T-helper 2 cell treated with Interferon-gamma antibody and Interleukin-4, amounts not matched to agents 5 μg/mL and 100 μg/mL, for 36 hours (primary cell): ENCODE measurements at regions not wholly inside any gene's neighbourhood (a gene's known extent, or its start where the extent isn't known, plus 50 kb on each side); places are given as distances from the start of the nearest gene placed in this dataset.
"Not testable (repeated sequence)": the region's sequence is repeated elsewhere in the genome, so short reads cannot be mapped to it uniquely, and the experiment has no call there.

Source experiments
- DNase-seq: peaks from one replicate; pipeline ENCODE4 v3.0.0; 2021; ENCODE audit warnings: low spot score
- H3K27ac Mint-ChIP-seq: one replicate; pipeline ENCODE4 v1.8.0; 2021; ENCODE audit warnings: mild to moderate bottlenecking, mixed read lengths
- H3K27me3 Mint-ChIP-seq: one replicate; pipeline ENCODE4 v1.8.0; 2021; ENCODE audit warnings: low read depth, mixed read lengths
- H3K36me3 Mint-ChIP-seq: one replicate; pipeline ENCODE4 v1.8.0; 2021; ENCODE audit warnings: low read depth, mixed read lengths
- H3K4me1 Mint-ChIP-seq: one replicate; pipeline ENCODE4 v1.8.0; 2021; ENCODE audit warnings: low read depth, mixed read lengths
- H3K4me3 Mint-ChIP-seq: one replicate; pipeline ENCODE4 v1.8.0; 2022; ENCODE audit warnings: mild to moderate bottlenecking, moderate library complexity, mixed read lengths
- H3K9me3 Mint-ChIP-seq: one replicate; pipeline ENCODE4 v1.8.0; 2021; ENCODE audit warnings: mixed read lengths

GRCh38 chr20:5492937-5493336 lies 117.9 kb downstream of the GPCPD1 start:
- peaks cover 5% of the 10 kb centered on the region for H3K4me1 Mint-ChIP-seq
- H3K27me3 Mint-ChIP-seq = peaks cover 24% of the 10 kb centered on the region
- no peaks in the 10 kb centered on the region for H3K9me3 Mint-ChIP-seq
- H3K36me3 Mint-ChIP-seq = no peaks in the 10 kb centered on the region
- no peak for DNase-seq
- no peak overlapping the region for H3K27ac Mint-ChIP-seq
- H3K4me3 Mint-ChIP-seq = no peak overlapping the region

DNA sequence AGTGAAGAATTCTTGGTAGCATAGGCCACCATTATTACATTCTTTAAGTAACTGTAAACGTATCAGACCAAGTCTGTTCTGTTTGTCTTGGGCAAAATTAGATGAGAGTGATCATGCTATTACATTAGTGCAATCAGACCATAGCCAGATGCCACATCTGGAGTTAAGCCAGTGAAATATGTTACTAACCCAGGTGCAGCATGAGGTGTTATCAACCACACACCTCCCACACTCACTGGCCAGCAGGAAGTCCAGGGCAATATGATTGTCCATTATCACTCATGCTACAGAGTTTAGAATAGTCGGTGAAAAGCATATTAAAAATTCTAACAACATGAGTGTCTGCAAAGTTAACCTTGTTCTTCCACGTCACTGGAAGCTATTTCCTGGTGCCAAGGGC lies 119.4 kb downstream of the GPCPD1 start:
- no peak overlapping the region for H3K27ac Mint-ChIP-seq
- no peaks in the 10 kb centered on the region for H3K9me3 Mint-ChIP-seq
- DNase-seq = no peak
- H3K36me3 Mint-ChIP-seq = no peaks in the 10 kb centered on the region
- no peak overlapping the region for H3K4me3 Mint-ChIP-seq
- peaks cover 12% of the 10 kb centered on the region for H3K4me1 Mint-ChIP-seq
- H3K27me3 Mint-ChIP-seq = peaks cover 32% of the 10 kb centered on the region

DNA sequence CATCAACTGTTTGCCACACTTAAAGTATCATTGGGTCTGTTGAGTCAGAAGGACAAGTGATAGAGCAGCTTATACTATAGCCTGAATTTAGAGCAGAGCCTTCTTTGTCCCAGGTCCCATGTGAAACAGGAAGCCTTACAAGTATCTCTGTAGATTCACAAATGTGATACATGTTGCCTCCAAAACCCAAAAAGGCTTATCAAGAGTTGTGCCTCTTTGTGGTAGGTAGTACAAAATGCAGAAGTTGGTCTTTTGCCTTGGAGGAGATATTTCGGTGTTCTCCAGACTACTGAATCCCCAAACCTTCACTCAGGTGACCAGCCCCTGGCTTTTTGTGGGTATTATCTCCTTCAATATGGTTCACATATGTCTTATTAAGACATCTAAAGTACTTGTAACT lies 121.2 kb downstream of the GPCPD1 start:
- H3K27me3 Mint-ChIP-seq = peaks cover 31% of the 10 kb centered on the region
- H3K36me3 Mint-ChIP-seq = no peaks in the 10 kb centered on the region
- H3K9me3 Mint-ChIP-seq = no peaks in the 10 kb centered on the region
- no peak overlapping the region for H3K27ac Mint-ChIP-seq
- DNase-seq = no peak
- H3K4me3 Mint-ChIP-seq = no peak overlapping the region
- peaks cover 12% of the 10 kb centered on the region for H3K4me1 Mint-ChIP-seq

- Mint-ChIP-seq H3K27me3 (peaks cover 31% of the 10 kb centered on the region), H3K4me1 (peaks cover 12% of the 10 kb centered on the region), H3K36me3 (no peaks in the 10 kb centered on the region), H3K27ac (no peak overlapping the region), H3K4me3 (no peak overlapping the region), H3K9me3 (no peaks in the 10 kb centered on the region)
- DNase-seq = no peak
These were observed 122.0 kb downstream of the GPCPD1 start for GRCh38 chr20:5488823-5489222.

DNA sequence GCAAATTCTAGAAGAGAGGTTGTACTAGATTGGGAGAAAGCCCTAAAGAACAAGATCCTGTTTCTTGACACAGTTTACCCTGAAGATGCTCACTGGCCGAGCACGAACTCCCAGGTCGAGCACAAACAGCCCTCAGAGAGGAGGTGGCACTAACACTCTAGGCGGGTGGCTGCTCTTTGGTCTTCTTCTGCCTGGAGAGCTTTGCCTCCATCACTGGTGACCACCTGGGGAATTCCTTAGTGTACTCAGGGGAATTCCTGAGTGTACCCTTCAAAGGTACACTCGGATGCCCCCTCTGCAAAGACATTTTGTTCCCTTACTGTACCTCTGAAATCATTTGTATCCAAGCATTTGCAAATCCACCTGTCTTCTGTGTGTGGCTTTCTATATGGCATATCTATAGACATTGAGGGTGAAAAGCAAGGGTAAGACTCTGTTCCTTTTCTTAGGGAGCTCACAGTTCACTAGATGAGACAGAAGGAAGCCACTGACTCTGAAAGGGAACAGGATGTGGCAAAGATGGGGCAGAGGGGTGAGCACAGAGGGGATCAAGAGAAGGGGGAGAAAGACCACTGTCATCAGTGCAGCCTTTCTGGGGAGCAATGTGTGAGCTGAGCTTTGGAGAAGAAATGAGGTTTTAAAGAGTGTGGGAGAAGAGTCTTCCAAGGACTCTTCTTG lies 124.3 kb downstream of the GPCPD1 start:
- no peaks in the 10 kb centered on the region for H3K9me3 Mint-ChIP-seq
- peaks cover 12% of the 10 kb centered on the region for H3K4me1 Mint-ChIP-seq
- no peak overlapping the region for H3K4me3 Mint-ChIP-seq
- no peak for DNase-seq
- no peak overlapping the region for H3K27ac Mint-ChIP-seq
- no peaks in the 10 kb centered on the region for H3K36me3 Mint-ChIP-seq
- H3K27me3 Mint-ChIP-seq = peaks cover 28% of the 10 kb centered on the region

- Mint-ChIP-seq H3K4me3 (no peak overlapping the region), H3K27me3 (peaks cover 25% of the 10 kb centered on the region), H3K9me3 (no peaks in the 10 kb centered on the region), H3K36me3 (no peaks in the 10 kb centered on the region), H3K27ac (no peak overlapping the region), H3K4me1 (peaks cover 7% of the 10 kb centered on the region)
- DNase-seq = no peak
These were observed 125.9 kb downstream of the GPCPD1 start for GRCh38 chr20:5484926-5485325.

DNA sequence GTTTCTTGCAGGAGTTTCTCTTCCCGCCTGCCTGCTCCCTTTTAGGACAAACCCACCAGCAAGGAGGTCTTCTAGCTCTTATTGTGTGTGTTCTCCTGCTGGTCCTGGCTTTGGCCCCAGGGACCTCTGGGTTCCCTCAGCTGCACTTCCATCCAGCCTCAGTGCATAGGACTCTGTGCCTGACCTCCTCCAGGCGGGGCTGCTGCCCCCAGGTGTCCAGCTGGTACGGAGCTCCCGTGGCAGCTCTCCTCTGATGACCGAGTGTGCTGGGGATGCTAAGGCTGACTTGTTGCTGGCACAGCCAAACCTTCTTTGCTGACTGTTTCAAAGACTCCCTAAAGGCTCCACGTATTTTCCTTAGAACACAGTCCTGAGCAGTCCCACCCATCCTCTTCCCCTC lies 126.5 kb downstream of the GPCPD1 start:
- H3K4me1 Mint-ChIP-seq = peaks cover 7% of the 10 kb centered on the region
- H3K27ac Mint-ChIP-seq = no peak overlapping the region
- H3K27me3 Mint-ChIP-seq = peaks cover 25% of the 10 kb centered on the region
- H3K36me3 Mint-ChIP-seq = no peaks in the 10 kb centered on the region
- H3K9me3 Mint-ChIP-seq = no peaks in the 10 kb centered on the region
- DNase-seq = no peak
- no peak overlapping the region for H3K4me3 Mint-ChIP-seq

- H3K9me3 Mint-ChIP-seq = no peaks in the 10 kb centered on the region
- H3K36me3 Mint-ChIP-seq = no peaks in the 10 kb centered on the region
- H3K27ac Mint-ChIP-seq = no peak overlapping the region
- H3K27me3 Mint-ChIP-seq = peaks cover 15% of the 10 kb centered on the region
- DNase-seq = no peak
- H3K4me1 Mint-ChIP-seq = peaks cover 7% of the 10 kb centered on the region
- H3K4me3 Mint-ChIP-seq = no peak overlapping the region
These were observed 128.0 kb downstream of the GPCPD1 start for GRCh38 chr20:5482791-5483190.

DNA sequence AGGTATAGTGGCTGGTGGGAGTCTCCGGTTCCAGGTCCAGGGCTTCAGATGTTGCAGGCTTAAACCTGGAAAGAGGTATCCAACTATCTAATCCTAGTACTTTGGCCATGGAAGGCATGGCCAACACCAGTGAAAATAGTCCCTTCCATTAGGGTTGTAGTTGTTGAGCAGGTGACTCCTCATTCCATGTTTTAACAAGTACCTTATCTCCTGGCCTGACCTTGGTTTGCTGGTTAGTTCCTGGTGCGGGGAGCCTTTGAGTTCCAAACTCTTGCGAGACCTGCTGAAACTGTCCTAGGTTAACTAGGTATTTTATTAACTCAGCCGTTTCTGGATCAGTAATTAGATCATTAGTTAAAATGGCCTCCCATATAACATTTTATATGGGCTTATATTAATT lies 128.9 kb downstream of the GPCPD1 start:
- DNase-seq = no peak
- Mint-ChIP-seq H3K27ac (no peak overlapping the region), H3K36me3 (no peaks in the 10 kb centered on the region), H3K4me1 (peaks cover 4% of the 10 kb centered on the region), H3K4me3 (no peak overlapping the region), H3K9me3 (no peaks in the 10 kb centered on the region), H3K27me3 (peaks cover 10% of the 10 kb centered on the region)

GRCh38 chr20:5480824-5481600 lies 129.8 kb downstream of the GPCPD1 start:
- Mint-ChIP-seq H3K27ac (no peak overlapping the region), H3K36me3 (no peaks in the 10 kb centered on the region), H3K4me3 (no peak overlapping the region), H3K9me3 (no peaks in the 10 kb centered on the region), H3K27me3 (peaks cover 3% of the 10 kb centered on the region), H3K4me1 (no peaks in the 10 kb centered on the region)
- DNase-seq = no peak

DNA sequence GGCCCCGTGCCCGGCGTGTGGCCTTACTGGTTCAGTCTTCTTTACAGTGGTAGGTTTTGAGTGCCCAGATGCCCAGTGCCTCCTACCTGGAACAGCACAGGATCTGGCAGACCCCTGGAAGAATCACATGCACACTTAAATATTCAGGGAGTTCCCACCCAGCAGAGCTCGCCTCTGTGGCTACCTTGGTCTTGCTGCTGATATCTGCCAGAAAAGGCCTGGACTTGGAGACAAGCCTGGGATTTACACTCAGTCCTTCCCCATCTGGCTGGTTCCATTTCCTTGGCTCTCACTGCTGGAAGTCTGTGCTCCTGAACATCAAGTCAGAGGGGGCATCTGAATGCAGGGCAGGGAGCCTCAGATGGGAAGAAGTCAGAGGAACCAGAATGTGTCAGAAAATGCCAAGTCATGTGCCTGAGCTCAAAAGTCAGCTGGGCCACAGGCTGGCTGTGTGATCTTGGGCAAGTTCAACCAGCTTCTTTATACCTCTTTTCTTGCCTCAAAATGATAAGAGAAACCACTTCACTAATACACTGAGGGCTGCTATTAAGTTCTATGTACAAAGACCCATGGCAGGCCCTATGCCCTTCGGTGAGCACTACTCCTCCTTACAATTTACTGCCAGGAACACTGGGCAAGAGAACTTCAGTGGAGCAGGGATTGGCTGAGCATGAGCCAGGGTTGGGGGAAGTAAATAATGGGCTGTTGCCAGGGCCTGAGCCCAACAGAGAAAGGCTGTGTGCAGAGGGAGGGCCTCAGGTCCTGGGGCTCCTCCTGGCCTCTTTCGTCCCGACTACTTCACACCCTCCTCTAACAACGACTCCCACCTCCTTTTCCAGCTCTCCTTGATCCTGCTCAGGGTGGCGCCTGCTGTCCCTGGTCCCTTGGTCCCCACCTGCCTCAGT lies 135.9 kb downstream of the GPCPD1 start:
- Mint-ChIP-seq H3K27ac (no peak overlapping the region), H3K4me3 (no peak overlapping the region), H3K27me3 (peaks cover 2% of the 10 kb centered on the region), H3K36me3 (no peaks in the 10 kb centered on the region), H3K9me3 (no peaks in the 10 kb centered on the region), H3K4me1 (no peaks in the 10 kb centered on the region)
- no peak for DNase-seq

DNA sequence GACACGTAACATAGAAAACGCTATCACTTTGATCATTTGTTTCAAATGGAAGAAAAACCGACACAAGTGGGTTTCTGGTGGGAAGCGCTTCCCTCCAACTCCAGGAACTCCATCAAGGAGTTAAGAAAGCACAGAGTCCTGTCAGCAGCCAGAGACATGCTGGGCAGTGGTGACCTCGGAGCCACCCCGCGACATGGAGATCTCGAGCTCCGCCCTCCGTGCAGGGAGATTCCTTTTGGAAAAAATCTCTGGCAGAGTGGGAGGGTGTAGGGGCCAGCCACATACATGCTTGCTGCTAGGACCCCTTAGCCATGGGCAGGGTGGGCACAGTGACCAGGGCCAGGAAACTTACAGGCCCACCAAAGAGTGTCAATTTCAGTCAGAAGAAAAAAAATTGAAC lies 138.9 kb downstream of the GPCPD1 start:
- not testable (repeated sequence) for H3K27me3 Mint-ChIP-seq, DNase-seq, H3K9me3 Mint-ChIP-seq, H3K27ac Mint-ChIP-seq, H3K4me3 Mint-ChIP-seq, H3K36me3 Mint-ChIP-seq, H3K4me1 Mint-ChIP-seq

DNA sequence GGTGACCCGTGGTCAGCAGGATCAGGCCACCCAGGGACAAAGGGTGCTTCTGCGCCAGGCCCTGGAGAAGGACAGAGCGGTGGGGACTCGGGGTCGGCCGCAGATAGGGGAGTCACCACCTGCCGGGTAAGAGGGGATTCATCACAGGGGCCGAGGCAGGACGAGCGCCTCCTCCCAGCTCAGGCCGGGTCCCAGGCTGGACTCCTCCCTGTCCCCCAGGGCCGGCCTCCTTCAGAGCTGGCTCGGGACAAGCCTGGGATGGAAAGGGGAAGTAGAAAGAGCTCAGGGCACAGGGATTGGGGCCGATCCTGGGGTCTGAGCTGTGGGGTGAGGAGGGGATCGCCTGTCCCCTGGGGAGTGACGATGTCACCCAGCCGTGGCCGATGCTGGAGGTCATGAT lies 139.4 kb downstream of the GPCPD1 start:
- Mint-ChIP-seq H3K36me3 (no peaks in the 10 kb centered on the region), H3K27ac (no peak overlapping the region), H3K4me3 (no peak overlapping the region), H3K4me1 (no peaks in the 10 kb centered on the region), H3K9me3 (no peaks in the 10 kb centered on the region), H3K27me3 (peaks cover 3% of the 10 kb centered on the region)
- DNase-seq = no peak

DNA sequence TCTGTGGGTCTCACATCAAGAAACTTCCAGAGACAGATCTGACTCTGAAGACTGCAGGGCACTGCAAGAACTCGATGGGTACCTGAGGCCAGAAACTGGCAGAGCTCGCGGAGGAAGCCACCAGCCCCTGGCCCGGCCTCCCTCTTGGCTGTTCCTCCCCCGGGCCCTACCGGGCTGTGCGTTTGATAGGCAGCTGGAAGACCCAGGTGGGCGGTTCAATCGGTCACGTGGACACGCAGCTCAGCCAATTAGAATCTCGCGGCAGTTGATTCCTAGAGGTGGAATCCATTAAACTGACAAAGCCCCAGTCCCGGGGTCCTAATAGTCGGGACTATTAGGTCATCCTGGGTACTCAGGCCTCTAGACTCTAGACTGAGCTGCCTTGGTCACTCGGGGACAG lies 139.9 kb downstream of the GPCPD1 start:
- no peak overlapping the region for H3K27ac Mint-ChIP-seq
- peaks cover 3% of the 10 kb centered on the region for H3K27me3 Mint-ChIP-seq
- no peaks in the 10 kb centered on the region for H3K9me3 Mint-ChIP-seq
- DNase-seq = no peak
- H3K4me1 Mint-ChIP-seq = no peaks in the 10 kb centered on the region
- no peaks in the 10 kb centered on the region for H3K36me3 Mint-ChIP-seq
- H3K4me3 Mint-ChIP-seq = no peak overlapping the region
